ENCODE measurements at regions not wholly inside any gene's neighbourhood (a gene's known extent, or its start where the extent isn't known, plus 50 kb on each side); places are given as distances from the start of the nearest gene placed in this dataset.

- Histone ChIP-seq H3K27ac (no peak overlapping the region), H3K36me3 (no peaks in the 10 kb centered on the region), H3K9ac (ENCODE audit: low read depth in 2 of 2, low read length in 2 of 2) (no peak overlapping the region), H3K9me3 (no peaks in the 10 kb centered on the region), H3K27me3 (no peaks in the 10 kb centered on the region), H3K4me3 (no peak overlapping the region), H3K4me1 (no peaks in the 10 kb centered on the region)
- peak; percentile 13 for DNase-seq
- no peak for TF ChIP-seq CTCF (IDR thresholded peaks at IDR 0.05)
- intact Hi-C loops (cut with DNase I): no loop called here
These were observed 71.7 kb upstream of the SH3PXD2B start for GRCh38 chr5:172525996-172526360.

DNA sequence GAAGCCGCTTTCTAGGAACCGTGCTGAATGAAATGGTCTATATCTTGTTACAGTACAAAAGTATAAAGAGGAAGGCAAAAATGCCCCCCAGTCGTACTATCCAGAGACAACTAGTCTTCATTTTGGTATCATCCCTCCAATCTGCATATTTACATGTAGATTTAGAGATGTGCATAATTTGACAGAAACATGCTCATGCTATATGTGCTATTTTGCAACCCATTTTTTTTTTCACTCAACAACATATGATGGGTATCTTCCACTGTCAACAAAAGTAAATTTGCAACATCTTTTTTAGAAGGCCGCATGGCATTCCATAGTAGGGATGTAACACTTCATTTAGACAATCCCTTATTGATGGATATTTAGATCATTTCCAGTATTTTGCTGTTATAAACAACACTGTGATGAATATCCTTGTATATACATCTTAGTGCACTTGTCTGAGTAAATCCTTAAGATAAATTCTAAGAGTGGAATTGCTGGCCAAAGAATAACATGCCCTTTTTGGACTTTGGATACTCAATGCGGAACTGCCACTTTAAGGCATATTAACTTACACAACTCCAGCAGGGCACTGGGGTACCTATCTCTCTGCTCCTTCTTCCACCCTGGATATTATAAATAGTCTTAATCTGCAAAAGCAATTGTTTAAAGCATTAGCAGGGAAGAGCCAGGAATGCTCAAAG lies 71.1 kb upstream of the SH3PXD2B start:
- H3K4me3 ChIP-seq: no peak overlapping the region
- no peak overlapping the region for H3K9ac ChIP-seq (ENCODE audit: low read depth in 2 of 2, low read length in 2 of 2)
- H3K36me3 ChIP-seq: no peaks in the 10 kb centered on the region
- H3K27ac ChIP-seq: no peak overlapping the region
- DNase-seq: peak; percentile 11
- no peaks in the 10 kb centered on the region for H3K4me1 ChIP-seq
- H3K27me3 ChIP-seq: no peaks in the 10 kb centered on the region
- TF ChIP-seq CTCF (IDR thresholded peaks at IDR 0.05): no peak
- intact Hi-C loops (cut with DNase I): no loop called here
- no peaks in the 10 kb centered on the region for H3K9me3 ChIP-seq

GRCh38 chr5:172524573-172525021 lies 70.3 kb upstream of the SH3PXD2B start:
- intact Hi-C loops (cut with DNase I): no loop called here
- H3K9ac ChIP-seq (ENCODE audit: low read depth in 2 of 2, low read length in 2 of 2): no peak overlapping the region
- H3K27me3 ChIP-seq: no peaks in the 10 kb centered on the region
- DNase-seq: peak; percentile 25
- no peak overlapping the region for H3K27ac ChIP-seq
- H3K36me3 ChIP-seq: no peaks in the 10 kb centered on the region
- no peaks in the 10 kb centered on the region for H3K4me1 ChIP-seq
- no peaks in the 10 kb centered on the region for H3K9me3 ChIP-seq
- H3K4me3 ChIP-seq: no peak overlapping the region
- no peak for TF ChIP-seq CTCF (IDR thresholded peaks at IDR 0.05)

- TF ChIP-seq CTCF (IDR thresholded peaks at IDR 0.05): no peak
- H3K4me3 ChIP-seq: no peak overlapping the region
- H3K9ac ChIP-seq (ENCODE audit: low read depth in 2 of 2, low read length in 2 of 2): no peak overlapping the region
- no peaks in the 10 kb centered on the region for H3K9me3 ChIP-seq
- H3K4me1 ChIP-seq: no peaks in the 10 kb centered on the region
- H3K27me3 ChIP-seq: no peaks in the 10 kb centered on the region
- H3K36me3 ChIP-seq: no peaks in the 10 kb centered on the region
- no peak overlapping the region for H3K27ac ChIP-seq
- intact Hi-C loops (cut with DNase I): no loop called here
- DNase-seq: peak; percentile 15
These were observed 68.9 kb upstream of the SH3PXD2B start for GRCh38 chr5:172523146-172523745.

DNA sequence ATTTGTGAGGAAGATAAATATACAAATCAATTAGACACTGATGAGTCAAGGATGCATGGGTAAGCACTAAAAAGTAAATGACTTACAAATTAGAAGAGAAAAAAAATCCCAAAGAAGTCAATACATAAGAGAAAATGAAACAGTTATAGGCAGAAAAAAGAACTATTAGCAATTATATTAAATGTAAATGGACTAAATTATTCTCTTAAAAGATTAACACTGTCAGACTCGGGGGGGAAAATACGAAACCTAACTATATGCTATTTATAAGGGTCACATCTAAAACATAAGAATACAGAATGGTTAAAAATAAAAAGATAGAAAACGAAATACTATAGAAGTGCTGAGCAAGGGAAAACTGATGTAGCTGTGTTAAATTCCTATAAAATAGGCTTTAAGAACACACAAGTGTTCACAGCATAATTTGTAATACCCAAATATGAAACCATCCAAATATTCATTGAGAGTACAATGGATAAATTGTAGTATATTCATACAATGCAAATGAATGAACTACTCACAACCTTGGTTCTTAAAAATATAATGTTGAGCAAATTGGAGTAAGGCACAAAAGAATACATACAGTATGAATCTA lies 67.1 kb upstream of the SH3PXD2B start:
- no peak for DNase-seq
- Histone ChIP-seq H3K27me3 (no peaks in the 10 kb centered on the region), H3K9me3 (no peaks in the 10 kb centered on the region), H3K9ac (ENCODE audit: low read depth in 2 of 2, low read length in 2 of 2) (no peak overlapping the region), H3K4me3 (no peak overlapping the region), H3K4me1 (no peaks in the 10 kb centered on the region), H3K27ac (no peak overlapping the region), H3K36me3 (no peaks in the 10 kb centered on the region)
- TF ChIP-seq CTCF (IDR thresholded peaks at IDR 0.05): no peak
- intact Hi-C loops (cut with DNase I): no loop called here
